HG02840 (cell line): ENCODE measurements at regions not wholly inside any gene's neighbourhood (a gene's known extent, or its start where the extent isn't known, plus 50 kb on each side); places are given as distances from the start of the nearest gene placed in this dataset.

Experiments used
- ATAC-seq: cut with Tn5 transposase; IDR thresholded peaks from one replicate; pipeline ENCODE4 v1.9.1; 2021; ENCODE audit warnings: mild to moderate bottlenecking, moderate library complexity, moderate number of reproducible peaks; ENCODE audit not compliant: unreplicated experiment, low FRiP score

DNA sequence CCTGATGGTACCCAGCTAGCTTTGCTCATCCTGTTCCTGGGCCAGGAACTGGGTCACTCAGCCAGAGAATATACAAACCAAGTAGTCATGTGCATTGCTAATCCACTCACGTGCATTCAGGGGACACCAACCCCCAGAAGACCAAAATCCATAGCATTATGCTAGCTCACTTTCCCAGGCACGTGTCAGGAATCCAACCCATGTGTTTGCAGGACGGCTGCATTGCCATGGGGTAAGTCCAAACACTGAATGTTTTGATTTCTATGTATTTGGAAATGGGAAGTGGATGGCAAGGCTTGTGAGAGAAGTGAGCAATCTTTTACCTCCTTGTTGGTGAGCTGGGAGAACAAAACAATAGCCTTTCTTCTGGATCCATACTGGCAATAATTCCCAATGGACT is 87.1 kb upstream of the FOXN3 start:
- no peak for ATAC-seq

GRCh38 chr14:89503431-89503996 is 86.5 kb upstream of the FOXN3 start:
- no peak for ATAC-seq

- no peak for ATAC-seq
Measured at GRCh38 chr14:89502966-89503365, 85.9 kb upstream of the FOXN3 start.

DNA sequence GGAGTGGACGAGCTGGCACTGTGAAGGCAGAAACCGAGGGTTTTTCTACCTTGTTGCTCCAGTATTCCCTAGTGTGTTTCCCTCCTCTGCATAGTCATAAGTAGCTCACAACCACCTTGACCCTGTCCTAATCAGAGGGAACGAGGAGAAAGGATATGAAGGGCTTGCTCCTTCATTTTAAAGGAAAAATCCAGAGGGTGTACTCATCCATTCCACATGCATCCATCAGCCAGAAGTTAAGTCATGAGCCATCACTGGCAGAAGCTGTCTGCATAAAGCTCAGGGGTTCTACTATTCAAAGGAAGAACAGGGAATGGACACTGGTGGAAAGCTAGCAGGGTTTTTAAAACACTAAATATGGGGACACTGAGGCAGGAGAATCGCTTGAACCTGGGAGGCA is 84.3 kb upstream of the FOXN3 start:
- ATAC-seq: no peak

GRCh38 chr14:89500303-89500702 is 83.3 kb upstream of the FOXN3 start:
- ATAC-seq: no peak

DNA sequence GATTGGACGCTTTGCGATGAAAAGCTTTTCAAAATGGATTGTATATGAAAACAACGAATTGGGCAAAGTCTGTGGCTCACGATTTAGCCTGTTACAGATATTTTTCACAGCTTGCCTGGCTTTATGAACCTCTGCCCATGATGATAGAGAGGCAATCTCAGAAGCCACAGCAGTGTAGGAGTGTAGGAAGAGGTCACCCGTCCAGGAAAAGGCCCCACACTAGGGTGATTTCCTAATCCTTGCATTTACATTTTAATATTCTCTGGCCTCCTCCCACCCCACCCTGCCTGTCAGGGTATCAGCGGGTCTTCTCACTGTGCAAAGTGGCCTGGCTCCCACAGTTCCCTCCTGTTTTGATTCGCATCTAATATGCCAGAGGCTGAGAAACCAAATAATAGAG is 81.8 kb upstream of the FOXN3 start:
- no peak for ATAC-seq

- no peak for ATAC-seq
Measured at GRCh38 chr14:89495718-89496117, 78.7 kb upstream of the FOXN3 start.

GRCh38 chr14:89493877-89494634 is 77.0 kb upstream of the FOXN3 start:
- ATAC-seq: no peak

- ATAC-seq: no peak
Measured at GRCh38 chr14:89493406-89493805, 76.4 kb upstream of the FOXN3 start.

DNA sequence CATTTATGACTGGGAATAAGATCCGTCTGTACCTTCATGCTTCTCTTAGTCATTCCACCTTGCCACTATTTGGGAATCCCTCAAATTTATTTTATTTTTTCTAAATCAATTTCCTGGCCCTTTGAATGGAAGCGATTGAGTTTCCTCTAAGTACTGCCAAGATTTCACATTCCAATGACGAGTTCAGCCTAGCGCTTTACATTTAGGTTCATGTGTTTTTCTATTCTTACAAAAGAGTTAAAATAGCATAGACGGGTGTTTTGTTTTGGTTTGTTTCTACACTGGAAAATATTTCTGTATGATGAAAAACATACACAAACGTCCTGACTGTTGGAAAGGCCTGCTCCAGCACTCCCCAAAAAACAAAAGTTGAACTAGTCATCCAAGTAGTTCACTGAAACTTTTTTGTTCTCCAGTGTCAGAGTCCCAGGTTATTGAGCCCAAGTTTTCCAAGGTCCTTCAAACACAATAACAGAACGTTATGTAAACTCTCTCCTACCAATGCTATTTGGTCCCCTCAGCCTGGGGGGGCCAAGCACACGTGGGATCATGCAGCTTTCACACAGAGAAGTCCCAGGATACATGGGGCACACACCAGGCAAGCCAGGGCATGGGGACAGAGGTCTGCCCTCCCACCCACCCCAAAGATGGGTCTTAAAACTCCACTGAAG is 74.8 kb upstream of the FOXN3 start:
- no peak for ATAC-seq

DNA sequence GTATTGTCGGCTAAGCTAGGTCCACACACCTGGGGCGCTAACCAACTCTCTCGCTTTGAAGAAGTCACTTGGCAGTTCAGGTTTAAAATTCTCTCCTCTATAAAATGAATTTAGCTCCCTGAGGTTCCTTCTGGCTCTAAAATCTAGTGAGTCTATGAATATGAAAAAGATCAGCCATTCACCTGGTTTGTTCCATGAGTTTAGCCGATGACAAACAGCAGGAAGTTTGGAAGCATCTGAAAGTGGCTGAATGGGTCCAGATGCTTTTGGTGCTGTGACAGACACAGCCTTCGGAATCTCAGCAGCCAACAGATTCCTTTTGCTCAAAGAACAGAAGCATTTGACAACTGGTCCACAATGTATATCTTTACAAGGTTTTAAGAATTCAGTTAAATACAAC is 73.4 kb upstream of the FOXN3 start:
- no peak for ATAC-seq

- no peak for ATAC-seq
Measured at GRCh38 chr14:89489761-89490437, 72.9 kb upstream of the FOXN3 start.

- ATAC-seq: no peak
Measured at GRCh38 chr14:89486961-89487360, 69.9 kb upstream of the FOXN3 start.

DNA sequence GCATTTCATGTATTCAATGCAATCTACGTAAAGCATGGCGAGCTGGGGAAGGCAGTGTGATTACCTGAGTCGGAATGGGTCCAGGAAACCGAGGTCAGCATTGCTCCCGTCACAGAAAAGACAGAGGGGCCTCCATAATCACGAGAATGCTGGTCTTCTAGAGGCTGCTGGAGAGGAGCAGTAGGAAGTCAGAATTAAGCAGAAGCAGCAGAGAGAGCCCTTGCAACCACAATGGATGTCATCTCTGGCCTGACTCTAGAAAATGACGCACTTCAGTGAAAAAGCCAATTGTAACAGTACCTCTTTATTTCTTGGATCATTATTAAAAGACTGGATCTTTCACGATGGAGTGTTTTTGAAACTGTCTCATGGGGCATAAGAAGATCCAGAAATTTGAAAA is 69.5 kb upstream of the FOXN3 start:
- ATAC-seq: no peak

DNA sequence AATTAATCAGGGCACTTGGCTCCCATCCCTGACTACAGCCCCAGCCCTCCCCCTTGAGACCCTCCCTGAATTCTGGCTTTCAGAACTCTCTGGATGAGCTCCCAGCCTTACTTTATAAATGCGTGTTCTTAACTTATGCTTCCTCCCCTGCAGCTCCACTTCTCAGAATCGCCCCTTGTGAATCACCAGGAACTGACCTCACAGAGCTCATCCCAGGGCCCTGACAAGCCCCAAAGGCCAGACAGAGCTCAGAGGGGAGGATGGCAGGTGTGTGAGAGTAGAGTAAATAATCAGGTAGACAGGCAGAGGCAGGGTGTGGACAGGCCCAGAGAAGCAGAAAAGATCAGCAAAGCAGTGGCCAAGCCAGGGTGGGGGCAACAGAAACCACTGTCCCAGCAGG is 68.2 kb upstream of the FOXN3 start:
- no peak for ATAC-seq

DNA sequence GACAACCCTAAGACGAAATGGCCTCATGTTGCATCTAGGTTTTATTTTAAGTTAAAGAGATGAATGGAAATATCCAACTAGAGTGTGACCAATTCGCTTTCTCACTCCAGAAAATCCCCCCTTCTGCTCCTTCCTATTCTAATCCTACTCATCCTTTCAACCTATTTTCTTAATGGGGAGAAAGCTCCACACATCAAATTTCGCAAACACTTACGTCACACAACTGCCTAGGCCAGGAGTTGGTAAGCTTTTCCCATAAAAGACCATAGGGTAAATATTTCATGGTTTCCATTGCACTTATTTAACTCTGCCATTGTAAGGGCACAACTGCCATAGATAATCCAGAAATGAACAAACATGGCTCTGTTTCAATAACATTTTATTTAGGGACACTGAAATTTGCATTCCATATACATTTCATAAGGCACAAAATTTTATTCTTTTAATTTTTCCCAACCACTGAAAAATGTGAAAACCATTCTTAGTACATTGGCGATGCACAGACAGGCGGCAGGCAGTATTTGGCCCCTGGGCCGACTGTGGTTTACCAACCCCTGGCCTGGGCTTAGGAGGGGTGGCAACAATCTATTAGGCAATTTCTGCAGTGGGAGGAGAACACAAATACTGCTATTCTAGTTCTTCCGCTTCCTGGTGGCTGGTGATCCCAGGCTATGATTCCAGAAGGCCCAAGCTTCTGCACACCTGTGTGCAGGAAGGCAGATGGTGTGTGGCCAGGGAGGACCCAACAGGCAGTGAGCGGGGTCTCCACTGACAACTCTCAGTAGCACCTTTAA is 67.2 kb upstream of the FOXN3 start:
- no peak for ATAC-seq

GRCh38 chr14:89481196-89481595 is 64.2 kb upstream of the FOXN3 start:
- ATAC-seq: no peak

DNA sequence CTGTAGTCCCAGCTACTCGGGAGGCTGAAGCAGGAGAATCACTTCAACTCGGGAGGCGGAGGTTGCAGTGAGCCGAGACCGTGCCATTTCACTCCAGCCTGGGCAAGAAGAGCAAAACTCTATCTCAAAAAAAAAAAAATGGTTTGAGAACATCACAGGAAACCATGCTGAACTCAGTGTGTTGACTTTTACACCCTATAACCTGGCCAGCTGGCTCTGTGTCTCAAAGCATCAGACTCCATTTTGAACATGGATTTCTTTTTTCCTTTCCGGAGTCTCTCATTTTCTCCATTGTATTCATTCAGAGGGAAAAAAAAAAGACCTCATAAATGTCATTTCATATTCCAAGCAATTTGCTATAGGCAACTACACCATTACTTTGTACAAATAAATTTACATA is 63.2 kb upstream of the FOXN3 start:
- ATAC-seq: no peak

DNA sequence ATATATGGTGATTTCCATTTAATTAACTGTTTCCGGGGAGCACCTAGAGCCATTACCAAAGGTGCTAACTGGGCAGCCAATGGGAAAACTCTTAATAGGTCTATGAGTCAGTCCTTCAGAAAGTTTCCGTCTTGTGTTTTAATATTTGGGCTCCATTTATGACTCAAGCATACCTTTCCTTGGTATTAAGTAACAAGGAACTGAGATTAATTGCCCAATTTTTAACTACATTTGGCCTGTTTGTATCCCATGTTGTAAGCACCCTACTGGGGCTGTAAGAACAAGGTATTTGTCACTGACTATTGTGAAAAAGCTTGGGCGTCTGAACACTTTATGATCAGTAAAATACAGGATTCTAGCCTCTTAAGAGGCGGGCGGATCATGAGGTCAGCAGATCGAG is 62.8 kb upstream of the FOXN3 start:
- ATAC-seq: no peak

DNA sequence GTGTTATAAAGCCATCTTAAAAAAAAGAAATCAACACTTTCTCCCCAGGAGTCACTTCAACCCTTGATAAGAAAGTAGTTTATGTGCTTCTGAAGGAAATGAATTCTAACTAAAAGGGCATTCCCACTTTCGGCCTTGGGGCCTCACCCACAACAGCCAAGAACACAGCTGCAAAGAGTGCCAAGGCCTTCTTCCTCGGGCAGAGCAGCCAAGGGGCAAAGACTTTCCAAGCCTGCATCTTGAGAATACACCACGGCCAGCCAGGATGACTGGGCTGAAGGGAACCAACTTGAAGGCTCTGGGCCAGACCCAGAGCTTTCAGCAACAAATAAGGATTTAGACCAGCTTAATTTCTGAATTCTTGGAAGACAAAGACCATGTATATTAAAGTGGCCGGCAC is 60.4 kb upstream of the FOXN3 start:
- no peak for ATAC-seq
